HepG2 (cell line): ENCODE measurements at regions not wholly inside any gene's neighbourhood (a gene's known extent, or its start where the extent isn't known, plus 50 kb on each side); places are given as distances from the start of the nearest gene placed in this dataset.

Experiments
- ATAC-seq: fragments of 200-7000 bp; cut with Tn5 transposase; 3 replicates; pipeline ENCODE4 v1.9.1; 2020; ENCODE audit warnings: mild to moderate bottlenecking, moderate library complexity
- BruUV-seq: library from RNA; stranded (reverse); fragments of 400-500 nt; replicated peaks from 2 replicates; lab custom pipeline; 2021; lab: Mats Ljungman, UMichigan
- CTCF ChIA-PET: fragments of 300-600 bp; formaldehyde crosslinking; extraction: SDS; loops from one replicate; lab custom pipeline; 2021; ENCODE audit warnings: low total read pairs, inconsistent platforms, low intra/inter-chr PET ratio; lab: Yijun Ruan, JAX
- POLR2A ChIA-PET: fragments of 350-600 bp; sonication (Branson Sonifier 250); formaldehyde crosslinking; loops from one replicate; lab custom pipeline; 2020; ENCODE audit warnings: antibody characterized with exemption, inconsistent platforms; lab: Yijun Ruan, JAX
- DNase-seq: peaks from one replicate; pipeline ENCODE4 v3.0.0-alpha.2; 2015; ENCODE audit warnings: low spot score
- FAIRE-seq: peaks from 3 replicates; lab custom pipeline; 2011; peaks lifted over from hg19 to GRCh38; lab: Jason Lieb, UNC
- H2AFZ ChIP-seq: one replicate; pipeline ENCODE4 v1.6.1; 2011; ENCODE audit warnings: low read length, inconsistent platforms
- H3K27ac ChIP-seq: fragments of 300-600 bp; 3 replicates; pipeline ENCODE4 v1.8.0; 2011; ENCODE audit warnings: mixed run types, mild to moderate bottlenecking, mixed read lengths, low read length, inconsistent platforms; ENCODE audit not compliant: insufficient read depth; ENCODE audit errors: extremely low read length
- H3K27me3 ChIP-seq, 2 experiments: fragments of 200-600 bp in 1 of 2; 2 replicates in 1 of 2; 3 replicates in 1 of 2; pipeline versions ENCODE4 v1.6.0 to v1.8.0; 2011; ENCODE audit warnings: low read length in 2 of 2, mild to moderate bottlenecking in 2 of 2, moderate library complexity in 2 of 2, inconsistent platforms in 1 of 2; ENCODE audit not compliant: insufficient read depth in 2 of 2, control insufficient read depth in 1 of 2
- H3K36me3 ChIP-seq, 2 experiments: fragments of 200-600 bp in 1 of 2; replicated peaks in 1 of 2; 2 replicates in 1 of 2; 3 replicates in 1 of 2; pipeline versions ENCODE4 v1.5.1 to v1.8.0; 2011; ENCODE audit warnings: low read length in 2 of 2, inconsistent platforms in 1 of 2; ENCODE audit not compliant: insufficient read depth in 2 of 2, control insufficient read depth in 1 of 2
- H3K4me1 ChIP-seq: 2 replicates; pipeline ENCODE4 v1.5.1; 2012; ENCODE audit warnings: low read length, inconsistent platforms; ENCODE audit not compliant: insufficient read depth
- H3K4me2 ChIP-seq: 2 replicates; pipeline ENCODE4 v1.6.0; 2011; ENCODE audit warnings: low read depth, low read length, inconsistent platforms
- H3K4me3 ChIP-seq, 3 experiments: fragments of 200-600 bp in 1 of 3; sonication (generic), shearing (Covaris generic) in 1 of 3; replicated peaks in 1 of 3; 2 replicates each; pipeline ENCODE4 v1.5.1; 2011 to 2016; ENCODE audit warnings: low read length in 3 of 3, inconsistent platforms in 2 of 3, low read depth in 2 of 3, mild to moderate bottlenecking in 2 of 3, control low read depth in 1 of 3, mixed read lengths in 1 of 3; ENCODE audit not compliant: insufficient read depth in 1 of 3
- H3K79me2 ChIP-seq: one replicate; pipeline ENCODE4 v1.6.1; 2011; ENCODE audit warnings: low read length, inconsistent platforms; ENCODE audit not compliant: insufficient read depth
- H3K9ac ChIP-seq: 2 replicates; pipeline ENCODE4 v1.6.0; 2011; ENCODE audit warnings: mild to moderate bottlenecking, low read depth, low read length, inconsistent platforms; ENCODE audit not compliant: insufficient read depth
- H3K9me3 ChIP-seq: 2 replicates; pipeline ENCODE4 v1.5.1; 2012; ENCODE audit warnings: mild to moderate bottlenecking, low read length
- H4K20me1 ChIP-seq: 2 replicates; pipeline ENCODE4 v1.6.0; 2011; ENCODE audit warnings: inconsistent platforms, mild to moderate bottlenecking, low read length, moderate library complexity; ENCODE audit not compliant: insufficient read depth
- CEBPB ChIP-seq: IDR thresholded peaks from 2 replicates; pipeline ENCODE4 v1.6.1; 2011; ENCODE audit warnings: low read depth, low read length, improper control_type of control experiment, borderline replicate concordance
- CREBL2 ChIP-seq: sonication (generic); formaldehyde crosslinking; IDR thresholded peaks from 2 replicates; pipeline ENCODE4 v1.8.1; 2023; ENCODE audit warnings: missing genetic modification reagents, mild to moderate bottlenecking, borderline replicate concordance
- RAD51 ChIP-seq: fragments of 450-650 bp; IDR thresholded peaks from 2 replicates; pipeline ENCODE4 v1.6.1; 2016; ENCODE audit warnings: borderline replicate concordance
- ZFX ChIP-seq: sonication (generic); formaldehyde crosslinking; IDR thresholded peaks from 2 replicates; pipeline ENCODE4 v1.4.0; 2020; ENCODE audit warnings: mild to moderate bottlenecking, low read depth, missing genetic modification reagents, moderate library complexity
- WGBS: methylation state at CpG from one replicate; pipeline ENCODE4 v1.1.6; 2017; ENCODE audit warnings: low lambda C conversion rate; 5-methylcytosine and 5-hydroxymethylcytosine counted together
- in situ Hi-C: cut with HindIII; loops from 2 replicates; pipeline ENCODE4 v1.10.0; 2017; ENCODE audit warnings: low pct_unique_long_range_greater_than_20kb; ENCODE audit not compliant: extremely low pct_ligation_motif_present
- intact Hi-C: fragments of 100-400 bp; cut with micrococcal nuclease; formaldehyde crosslinking; loops from one replicate; pipeline ENCODE4 v1.10.0; 2022; ENCODE audit not compliant: unreplicated experiment

GRCh38 chr4:188697243-188697642, 558.0 kb downstream of the TRIML1 start:
- Histone ChIP-seq H3K4me1 (no peaks in the 10 kb centered on the region), H4K20me1 (no peaks in the 10 kb centered on the region), H3K4me2 (no peak overlapping the region), H3K27me3 (no peaks in the 10 kb centered on the region), H3K27ac (no peak overlapping the region), H3K9ac (no peak overlapping the region), H2AFZ (no peak overlapping the region), H3K9me3 (no peaks in the 10 kb centered on the region), H3K4me3 (no peak overlapping the region), H3K79me2 (no peaks in the 10 kb centered on the region), H3K36me3 (no peaks in the 10 kb centered on the region)
- BruUV-seq = no TSS peak
- CTCF ChIA-PET = no interaction called here
- ATAC-seq (no peak), FAIRE-seq (no peak), DNase-seq (no peak)
- TF ChIP-seq CEBPB = peak; percentile 69
- no peak for TF ChIP-seq CREBL2 (CRISPR knock-in tag)
- POLR2A ChIA-PET = no interaction called here
- 3% methylated on average over 1 of the region's 1 CpG for WGBS
- intact Hi-C loops = no loop called here
- in situ Hi-C loops = no loop called here

GRCh38 chr4:188701952-188702351, 562.7 kb downstream of the TRIML1 start:
- Histone ChIP-seq H2AFZ (no peak overlapping the region), H3K79me2 (no peaks in the 10 kb centered on the region), H3K4me3 (no peak overlapping the region), H3K4me2 (no peak overlapping the region), H4K20me1 (no peaks in the 10 kb centered on the region), H3K9me3 (no peaks in the 10 kb centered on the region), H3K27ac (no peak overlapping the region), H3K9ac (no peak overlapping the region), H3K36me3 (no peaks in the 10 kb centered on the region), H3K27me3 (no peaks in the 10 kb centered on the region), H3K4me1 (no peaks in the 10 kb centered on the region)
- POLR2A ChIA-PET = no interaction called here
- WGBS = 15% methylated on average over 4 of the region's 4 CpGs
- no peak for ATAC-seq
- no TSS peak for BruUV-seq
- FAIRE-seq = no peak
- CTCF ChIA-PET = no interaction called here
- DNase-seq = no peak
- intact Hi-C loops = no loop called here
- in situ Hi-C loops = no loop called here
- no peak for TF ChIP-seq RAD51
- no peak for TF ChIP-seq ZFX
